ENCODE measurements at regions not wholly inside any gene's neighbourhood (a gene's known extent, or its start where the extent isn't known, plus 50 kb on each side); places are given as distances from the start of the nearest gene placed in this dataset.
"Not testable (repeated sequence)": the region's sequence is repeated elsewhere in the genome, so short reads cannot be mapped to it uniquely, and the experiment has no call there.

DNA sequence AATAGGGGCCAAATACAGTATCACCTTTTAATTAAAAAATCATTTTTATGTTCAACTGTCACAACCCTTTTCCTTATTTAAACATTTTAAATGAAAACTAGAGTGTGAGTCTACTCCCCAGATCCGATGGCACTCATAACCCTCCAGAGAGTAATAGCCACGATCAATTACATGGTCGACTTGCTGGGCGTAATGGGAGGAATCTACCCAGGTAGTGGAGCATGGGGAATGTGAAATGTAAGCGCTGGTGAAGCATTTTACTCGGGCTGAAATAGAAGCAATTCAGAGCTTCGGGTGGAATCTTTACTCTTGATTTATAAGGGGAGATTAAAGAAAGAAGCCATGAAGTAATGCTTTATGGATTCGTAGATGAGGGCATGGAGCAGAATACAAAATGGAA, 321.9 kb downstream of the ACTR3B start:
- no peak for DNase-seq (ENCODE audit: low read depth in 2 of 2)

DNA sequence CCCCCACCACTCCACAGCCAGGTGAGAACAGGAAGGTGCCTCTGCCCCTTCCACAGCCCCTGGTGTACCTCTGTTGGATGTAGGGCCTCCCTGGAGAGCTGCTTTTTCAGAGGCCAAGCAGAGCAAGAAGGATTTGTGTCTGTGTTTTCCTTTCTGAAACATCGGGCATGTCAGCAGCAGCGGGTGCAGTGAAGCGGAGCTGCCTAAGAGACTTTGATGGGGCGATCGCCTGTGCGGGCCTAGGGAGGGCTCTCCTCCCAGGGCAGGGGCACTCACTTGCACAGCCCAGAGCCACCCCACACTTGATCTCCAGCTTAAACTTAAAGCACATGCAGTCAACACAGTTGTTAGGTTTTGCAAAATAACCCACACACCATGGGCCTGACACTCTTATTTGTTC, 324.7 kb downstream of the ACTR3B start:
- DNase-seq (ENCODE audit: low read depth in 2 of 2), result no peak

GRCh38 chr7:153087498-153087897, 327.9 kb downstream of the ACTR3B start:
- DNase-seq (ENCODE audit: low read depth in 2 of 2), result peak; percentile 1 to 8

DNA sequence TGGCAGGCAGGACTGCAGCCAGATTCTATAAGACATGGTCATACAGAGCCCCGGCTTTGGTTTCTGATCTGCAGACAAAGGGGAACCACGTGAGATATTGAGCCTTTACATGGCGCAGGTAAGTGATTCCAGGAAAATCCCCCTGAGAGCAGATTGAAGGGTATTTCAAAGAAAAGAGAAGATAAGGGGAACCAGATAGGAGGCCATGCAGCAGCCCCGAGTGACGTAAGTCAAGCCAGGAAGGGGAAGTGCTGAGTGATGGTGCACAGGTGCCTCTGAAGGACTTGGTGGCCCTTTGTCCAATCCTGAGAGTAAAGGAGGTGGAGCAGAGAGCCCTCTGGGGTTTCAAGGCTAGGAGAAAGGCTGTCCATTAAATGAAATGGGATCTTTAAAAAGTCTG, 329.0 kb downstream of the ACTR3B start:
- no peak for DNase-seq (ENCODE audit: low read depth in 2 of 2)

GRCh38 chr7:153090209-153090608, 330.7 kb downstream of the ACTR3B start:
- no peak for DNase-seq (ENCODE audit: low read depth in 2 of 2)

DNA sequence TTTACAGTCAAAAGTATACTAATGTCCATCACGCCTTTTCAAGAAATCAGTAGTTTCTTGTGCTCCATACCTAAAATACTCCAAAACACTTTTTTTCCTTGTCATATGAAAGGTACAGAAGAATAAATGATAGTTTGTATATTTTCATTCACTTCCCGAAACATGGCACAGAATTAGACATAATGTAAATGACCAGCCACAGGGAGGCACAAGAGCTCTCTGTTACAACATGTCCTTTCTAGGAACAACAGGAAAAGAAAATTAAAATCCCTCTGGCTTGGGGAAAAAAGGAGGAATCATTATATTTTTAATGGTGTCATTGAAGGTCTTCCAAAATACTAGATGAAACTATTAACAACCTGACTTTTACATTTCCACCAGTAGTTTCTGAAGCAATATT, 331.2 kb downstream of the ACTR3B start:
- no peak for DNase-seq (ENCODE audit: low read depth in 2 of 2)

DNA sequence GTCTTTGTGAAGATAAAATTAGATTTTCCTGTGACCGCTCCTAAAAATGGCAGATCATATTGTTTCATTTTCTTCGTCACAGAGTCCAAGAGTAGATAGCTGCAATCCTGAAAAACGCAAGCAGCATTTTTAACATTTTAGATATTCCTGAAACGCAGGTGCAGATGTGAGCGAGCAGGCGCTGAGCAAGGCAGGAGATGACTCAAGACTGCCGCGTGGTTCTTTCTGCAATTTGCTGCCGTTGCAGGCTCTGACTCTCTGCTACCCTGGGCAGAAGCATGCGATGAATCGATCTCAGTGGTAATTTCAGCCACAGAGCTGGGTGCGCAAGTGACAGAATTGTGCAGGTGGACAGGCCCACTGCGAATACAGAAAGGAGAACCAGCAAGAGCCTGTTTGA, 331.9 kb downstream of the ACTR3B start:
- no peak for DNase-seq (ENCODE audit: low read depth in 2 of 2)

DNA sequence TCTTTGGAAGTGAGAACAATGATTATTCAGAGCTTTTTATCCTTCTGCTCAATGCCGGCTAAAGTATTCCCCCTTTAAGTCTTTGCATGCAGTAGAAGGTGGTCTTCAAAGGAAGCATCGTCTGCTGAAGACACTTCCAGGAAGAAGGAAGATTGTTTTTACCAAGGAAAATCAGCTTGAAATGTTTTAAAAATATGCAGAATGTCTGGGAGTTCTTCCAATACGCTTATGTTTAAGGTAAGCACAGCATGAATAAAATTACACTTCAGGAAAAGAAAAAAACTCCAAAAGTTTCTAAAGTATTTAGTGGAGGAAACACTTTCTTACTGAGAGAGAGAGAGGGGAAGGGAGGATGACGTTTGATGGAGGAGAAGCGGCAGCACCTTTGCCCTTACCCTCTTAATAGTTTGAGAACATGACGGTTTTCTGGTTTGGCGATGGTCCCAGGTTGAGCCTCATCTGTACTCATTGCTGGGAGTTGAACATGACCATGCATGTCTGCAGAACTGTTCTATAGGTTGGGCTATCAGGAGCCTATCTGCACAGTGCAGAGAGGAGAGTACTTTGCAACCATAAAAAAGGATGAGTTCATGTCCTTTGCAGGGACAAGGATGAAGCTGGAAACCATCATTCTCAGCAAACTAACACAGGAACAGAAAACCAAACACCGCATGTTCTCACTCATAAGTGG, 338.1 kb downstream of the ACTR3B start:
- no peak for DNase-seq (ENCODE audit: low read depth in 2 of 2)

DNA sequence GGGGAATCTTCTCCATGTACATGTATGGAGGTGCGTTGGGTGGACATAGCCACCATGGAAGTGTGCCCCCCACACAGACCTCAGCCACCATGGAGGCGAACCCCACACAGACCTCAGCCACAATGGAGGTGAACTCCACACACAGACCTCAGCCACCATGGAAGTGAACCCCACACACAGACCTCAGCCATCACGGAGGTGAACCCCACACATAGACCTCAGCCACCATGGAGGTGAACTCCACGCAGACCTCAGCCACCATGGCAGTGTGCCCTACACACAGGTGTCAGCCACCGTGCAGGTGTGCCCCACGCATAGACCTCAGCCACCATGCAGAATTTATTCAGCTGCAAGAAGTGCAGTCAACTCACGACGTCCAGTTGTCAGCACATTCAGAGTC, 339.7 kb downstream of the ACTR3B start:
- DNase-seq (ENCODE audit: low read depth in 2 of 2), result no peak

DNA sequence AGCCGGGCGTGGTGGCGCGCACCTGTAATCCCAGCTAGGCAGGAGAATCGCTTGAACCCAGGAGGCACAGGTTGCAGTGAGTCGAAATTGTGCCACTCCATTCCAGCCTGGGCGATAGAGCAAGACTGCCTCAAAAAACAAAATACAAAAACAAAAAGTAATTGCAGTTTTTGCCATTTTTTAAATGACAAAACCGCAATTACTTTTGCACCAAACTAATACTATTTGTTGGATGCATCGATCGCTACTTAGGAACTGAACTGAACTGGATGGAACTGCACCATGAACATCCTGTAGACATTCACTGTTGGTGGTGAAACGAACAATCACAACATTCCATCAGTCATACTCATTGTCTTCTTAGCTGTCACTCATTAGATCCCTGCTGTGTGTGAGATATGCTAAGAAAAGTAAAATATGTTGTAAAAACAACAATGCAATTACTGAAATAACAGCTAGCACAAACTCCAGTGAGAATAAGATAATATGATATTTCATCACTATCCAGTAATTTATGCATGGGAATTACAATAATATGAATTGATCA, 341.2 kb downstream of the ACTR3B start:
- no peak for DNase-seq (ENCODE audit: low read depth in 2 of 2)

- no peak for DNase-seq (ENCODE audit: low read depth in 2 of 2)
Observed at GRCh38 chr7:153103202-153103601, 343.6 kb downstream of the ACTR3B start.

DNA sequence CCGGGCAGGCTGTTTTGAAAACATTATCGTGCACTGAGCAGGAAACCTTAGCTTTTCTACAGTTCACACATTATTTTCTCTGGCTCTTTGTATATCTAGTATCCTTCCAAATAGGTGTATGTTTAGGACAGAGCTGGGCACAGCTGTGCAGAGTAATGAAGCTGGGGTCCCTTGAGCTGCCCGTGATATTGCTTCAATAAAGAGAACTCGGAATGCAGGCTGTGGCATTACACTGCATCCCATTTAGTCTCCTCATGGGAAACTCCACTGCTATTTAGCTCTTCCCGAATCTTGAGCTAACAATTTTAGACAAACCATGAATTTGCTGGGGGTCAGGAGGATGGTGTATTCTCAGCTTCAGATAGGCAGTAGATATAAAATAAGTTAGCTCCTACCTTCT, 348.3 kb downstream of the ACTR3B start:
- DNase-seq (ENCODE audit: low read depth in 2 of 2), result no peak

GRCh38 chr7:153109566-153109965, 350.0 kb downstream of the ACTR3B start:
- no peak for DNase-seq (ENCODE audit: low read depth in 2 of 2)

GRCh38 chr7:153110606-153111005, 351.1 kb downstream of the ACTR3B start:
- DNase-seq (ENCODE audit: low read depth in 2 of 2), result no peak

- not testable (repeated sequence) for DNase-seq (ENCODE audit: low read depth in 2 of 2)
Observed at GRCh38 chr7:153122255-153122654, 362.7 kb downstream of the ACTR3B start.

GRCh38 chr7:153130052-153130451, 370.5 kb downstream of the ACTR3B start:
- DNase-seq (ENCODE audit: low read depth in 2 of 2), result no peak

DNA sequence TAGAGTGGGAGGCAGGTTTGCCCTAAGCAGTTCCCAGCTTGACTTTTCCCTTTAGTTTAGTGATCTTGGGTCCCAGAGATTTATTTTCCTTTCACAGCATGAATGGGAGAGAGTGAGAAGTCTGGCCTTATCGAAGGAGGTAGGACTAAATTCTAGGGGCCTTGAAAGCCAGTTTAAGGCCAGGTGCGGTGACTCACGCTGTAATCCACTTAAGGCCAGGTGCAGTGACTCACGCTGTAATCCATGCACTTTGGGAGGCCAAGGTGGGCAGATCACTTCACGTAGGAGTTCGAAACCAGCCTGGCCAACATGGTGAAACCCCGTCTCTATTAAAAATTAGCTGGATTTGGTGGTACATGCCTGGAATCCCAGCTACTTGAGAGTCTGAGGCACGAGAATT, 392.2 kb downstream of the ACTR3B start:
- DNase-seq (ENCODE audit: low read depth in 2 of 2), result no peak

DNA sequence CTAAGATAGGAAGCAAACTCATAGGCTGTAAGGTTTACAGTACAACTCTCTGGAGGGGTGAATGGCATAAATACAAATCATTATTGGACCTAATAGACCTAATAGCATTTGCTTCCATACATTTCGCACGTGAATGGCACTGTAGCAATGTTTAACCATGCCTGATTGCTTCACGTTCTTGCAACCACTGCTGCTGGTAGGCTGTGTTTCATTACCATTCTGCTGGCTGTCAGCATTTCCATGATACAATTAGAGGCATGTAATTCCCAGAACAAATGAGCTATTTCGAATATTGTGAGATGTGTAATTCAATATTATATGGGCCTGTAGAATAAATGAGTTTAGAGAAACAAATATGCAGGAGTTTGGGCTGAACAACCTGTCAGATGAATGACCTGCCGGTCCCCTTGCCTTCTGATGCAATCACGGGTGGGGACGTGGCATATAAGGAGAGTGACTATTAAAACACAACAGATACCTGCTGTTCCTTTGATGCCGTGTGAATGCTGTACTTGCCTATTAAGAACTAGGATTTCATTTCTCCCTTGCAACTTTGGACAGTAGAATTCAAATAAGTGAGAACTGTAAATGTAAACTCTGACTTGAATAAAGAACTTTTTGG, 393.4 kb downstream of the ACTR3B start:
- DNase-seq (ENCODE audit: low read depth in 2 of 2), result no peak

GRCh38 chr7:153158149-153158548, 398.6 kb downstream of the ACTR3B start:
- DNase-seq (ENCODE audit: low read depth in 2 of 2), result no peak

DNA sequence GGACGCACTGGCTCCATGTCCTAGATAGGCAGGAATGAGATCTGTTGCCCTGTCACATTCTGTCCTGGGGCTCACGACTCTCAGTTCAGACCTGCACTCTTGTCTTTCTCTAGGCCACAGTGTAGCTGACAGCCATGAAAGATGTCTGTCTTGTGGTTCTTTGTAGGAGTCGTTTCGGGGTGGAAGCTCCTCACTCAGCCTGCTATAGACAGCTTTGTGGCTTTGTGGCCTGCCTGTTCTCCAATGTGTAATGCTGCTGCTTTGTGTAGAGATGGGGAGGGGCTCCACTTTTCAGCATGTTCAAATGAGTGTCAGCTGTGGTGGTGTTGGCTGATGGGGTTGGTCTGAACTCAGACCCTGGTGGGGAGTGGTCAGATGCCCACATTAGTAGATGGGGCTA, 410.7 kb downstream of the ACTR3B start:
- DNase-seq (ENCODE audit: low read depth in 2 of 2), result no peak

- DNase-seq (ENCODE audit: low read depth in 2 of 2), result no peak
Observed at GRCh38 chr7:153185936-153186335, 426.4 kb downstream of the ACTR3B start.

DNA sequence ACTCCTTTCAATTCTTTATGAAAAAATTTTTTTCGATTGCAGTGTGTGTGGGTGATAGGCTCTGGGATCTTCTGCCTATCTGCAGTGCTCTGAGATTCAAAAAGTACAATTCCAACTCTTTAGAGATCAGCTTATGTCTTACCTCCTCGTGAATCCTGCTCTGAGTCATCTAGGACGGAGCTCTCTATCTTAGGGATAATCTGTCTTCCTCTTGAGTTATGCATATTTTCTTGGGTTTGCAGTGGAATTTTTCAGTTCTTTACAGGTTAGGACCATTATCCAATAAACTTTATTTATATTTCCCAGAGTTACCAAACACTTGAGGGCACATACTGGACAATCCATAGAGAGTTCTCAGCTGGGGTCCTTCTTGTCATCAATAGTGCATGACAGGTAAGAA, 428.6 kb downstream of the ACTR3B start:
- DNase-seq (ENCODE audit: low read depth in 2 of 2), result no peak

DNA sequence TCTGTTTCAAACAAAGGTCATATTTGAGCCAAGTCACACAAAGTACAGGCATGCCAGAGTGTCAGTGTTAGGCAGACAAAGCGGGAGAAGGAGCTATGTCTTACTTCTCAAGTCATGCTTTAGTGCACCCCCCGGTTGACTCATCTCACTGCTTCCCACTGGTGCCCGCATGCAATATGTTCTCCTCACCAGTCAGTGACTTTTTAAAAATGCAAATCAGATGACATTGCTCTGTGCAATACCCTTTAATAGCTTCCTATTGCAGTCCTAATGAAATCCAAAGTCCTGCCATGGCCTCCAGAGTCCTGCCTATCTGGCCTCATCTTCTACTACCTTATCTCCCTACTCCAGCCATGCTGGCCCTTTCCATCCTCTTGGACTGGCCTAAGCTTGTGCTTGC, 429.1 kb downstream of the ACTR3B start:
- DNase-seq (ENCODE audit: low read depth in 2 of 2), result no peak
